ENCODE measurements at regions not wholly inside any gene's neighbourhood (a gene's known extent, or its start where the extent isn't known, plus 50 kb on each side); places are given as distances from the start of the nearest gene placed in this dataset.

GRCh38 chrX:39739585-39739984, 358.2 kb downstream of the BCOR start:
- DNase-seq (no peak), ATAC-seq (ENCODE audit: low read depth) (no peak)
- Histone ChIP-seq H2AK5ac (ENCODE audit: low read depth, low read length) (no peak overlapping the region), H3K4me3 (ENCODE audit: insufficient read depth, low read depth, low read length) (no peak overlapping the region), H3K14ac (replicated peaks; ENCODE audit: low read depth, low read length) (no peak overlapping the region), H4K20me1 (ENCODE audit: insufficient read depth, low read length) (no peaks in the 10 kb centered on the region), H3K23ac (ENCODE audit: low read depth, low read length) (no peak overlapping the region), H2BK15ac (ENCODE audit: low read depth, low read length) (no peak overlapping the region), H3K9me3 (ENCODE audit: control insufficient read depth, insufficient read depth, low read length) (peaks cover 3% of the 10 kb centered on the region), H3K9me1 (ENCODE audit: insufficient read depth, low read length) (peaks cover 4% of the 10 kb centered on the region; the same call in 1 of the 2 replicates), H2BK120ac (ENCODE audit: low read depth, low read length) (no peak overlapping the region), H2AFZ (replicated peaks; ENCODE audit: low read length, poor library complexity) (no peak overlapping the region), H3K36me3 (ENCODE audit: control insufficient read depth, insufficient read depth, low read length) (no peaks in the 10 kb centered on the region), H3K27me3 (ENCODE audit: control insufficient read depth, insufficient read depth, low read length) (peaks cover 2% of the 10 kb centered on the region; the same call in 1 of the 2 replicates), H2AK9ac (replicated peaks; ENCODE audit: low read depth, low read length, poor library complexity) (no peak overlapping the region), H3K56ac (ENCODE audit: extremely low read depth, insufficient read depth, low read length) (no peak overlapping the region), H3K4me2 (ENCODE audit: low read depth, low read length) (no peak overlapping the region), H3K18ac (ENCODE audit: low read depth, low read length) (no peak overlapping the region), H3K4ac (ENCODE audit: low read depth, low read length) (no peak overlapping the region), H3K27ac (ENCODE audit: insufficient read depth, low read length) (no peak overlapping the region), H4K5ac (ENCODE audit: low read depth, low read length) (no peak overlapping the region), H4K8ac (ENCODE audit: low read depth in 2 of 2, low read length in 2 of 2) (no peak overlapping the region), H4K91ac (ENCODE audit: insufficient read depth, low read depth, low read length) (no peak overlapping the region), H3K79me1 (ENCODE audit: low read depth in 1 of 2, low read length in 2 of 2) (no peaks in the 10 kb centered on the region), H2BK20ac (ENCODE audit: low read depth, low read length) (no peak overlapping the region), H3K4me1 (ENCODE audit: control insufficient read depth, insufficient read depth, low read length) (peaks cover 3% of the 10 kb centered on the region), H3K9ac (ENCODE audit: low read depth, low read length) (no peak overlapping the region), H2BK5ac (ENCODE audit: low read depth, low read length, poor library complexity, severe bottlenecking) (no peak overlapping the region)
- dilution Hi-C loops (cut with HindIII; ENCODE audit: low sequenced_read_pairs, unreplicated experiment) (no loop called here), in situ Hi-C loops (cut with MboI; ENCODE audit: low sequenced_read_pairs) (loop anchor here (10.0 kb wide), 2 partner anchors 345 to 525 kb away; no protein-coding TSS in a partner anchor), intact Hi-C loops (cut with micrococcal nuclease) (loop anchor here (10.0 kb wide), 1 partner anchor 415 kb away; no protein-coding TSS in a partner anchor)
- WGBS, 2 experiments (ENCODE audit: extremely low coverage in 2 of 2, insufficient read length in 1 of 2), result 79% methylated on average over 2 of the region's 7 CpGs; no CpG with 5 or more reads in 1 of the 2 experiments
- ChIA-PET POLR2A (ENCODE audit: unreplicated experiment) (no interaction called here), CTCF (no interaction called here)
- no TSS peak for BruUV-seq (replicated peaks)
- TF ChIP-seq, protein P1, sequence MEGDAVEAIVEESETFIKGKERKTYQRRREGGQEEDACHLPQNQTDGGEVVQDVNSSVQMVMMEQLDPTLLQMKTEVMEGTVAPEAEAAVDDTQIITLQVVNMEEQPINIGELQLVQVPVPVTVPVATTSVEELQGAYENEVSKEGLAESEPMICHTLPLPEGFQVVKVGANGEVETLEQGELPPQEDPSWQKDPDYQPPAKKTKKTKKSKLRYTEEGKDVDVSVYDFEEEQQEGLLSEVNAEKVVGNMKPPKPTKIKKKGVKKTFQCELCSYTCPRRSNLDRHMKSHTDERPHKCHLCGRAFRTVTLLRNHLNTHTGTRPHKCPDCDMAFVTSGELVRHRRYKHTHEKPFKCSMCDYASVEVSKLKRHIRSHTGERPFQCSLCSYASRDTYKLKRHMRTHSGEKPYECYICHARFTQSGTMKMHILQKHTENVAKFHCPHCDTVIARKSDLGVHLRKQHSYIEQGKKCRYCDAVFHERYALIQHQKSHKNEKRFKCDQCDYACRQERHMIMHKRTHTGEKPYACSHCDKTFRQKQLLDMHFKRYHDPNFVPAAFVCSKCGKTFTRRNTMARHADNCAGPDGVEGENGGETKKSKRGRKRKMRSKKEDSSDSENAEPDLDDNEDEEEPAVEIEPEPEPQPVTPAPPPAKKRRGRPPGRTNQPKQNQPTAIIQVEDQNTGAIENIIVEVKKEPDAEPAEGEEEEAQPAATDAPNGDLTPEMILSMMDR (conservative IDR thresholded peaks at IDR 0.05; ENCODE audit: low read depth, low read length), result no peak
- TF ChIP-seq MXI1 (IDR thresholded peaks at IDR 0.05; ENCODE audit: borderline replicate concordance, low read depth, low read length) (no peak), RFX5 (IDR thresholded peaks at IDR 0.05; ENCODE audit: low read depth, low read length) (no peak), FOS (IDR thresholded peaks at IDR 0.05; ENCODE audit: low read depth, low read length) (no peak), SMC3 (IDR thresholded peaks at IDR 0.05; ENCODE audit: low read depth, low read length) (no peak), CEBPB (IDR thresholded peaks at IDR 0.05; ENCODE audit: low read depth, low read length) (no peak), USF2 (IDR thresholded peaks at IDR 0.05; ENCODE audit: low read depth, low read length) (no peak), NFE2L2 (IDR thresholded peaks at IDR 0.05; ENCODE audit: low read depth, low read length) (no peak), RAD21 (IDR thresholded peaks at IDR 0.05; ENCODE audit: low read length) (no peak), CHD1 (IDR thresholded peaks at IDR 0.05; ENCODE audit: low read depth, low read length) (no peak), MAZ (IDR thresholded peaks at IDR 0.05; ENCODE audit: borderline replicate concordance, low read depth, low read length) (no peak), BHLHE40 (IDR thresholded peaks at IDR 0.05; ENCODE audit: low read depth, low read length) (no peak), POLR2A (IDR thresholded peaks at IDR 0.05; ENCODE audit: low read depth, low read length) (no peak), MAFK (IDR thresholded peaks at IDR 0.05; ENCODE audit: low read depth, low read length) (no peak), RCOR1 (IDR thresholded peaks at IDR 0.05; ENCODE audit: insufficient replicate concordance, low read length) (no peak)
- TF ChIP-seq, protein P2, sequence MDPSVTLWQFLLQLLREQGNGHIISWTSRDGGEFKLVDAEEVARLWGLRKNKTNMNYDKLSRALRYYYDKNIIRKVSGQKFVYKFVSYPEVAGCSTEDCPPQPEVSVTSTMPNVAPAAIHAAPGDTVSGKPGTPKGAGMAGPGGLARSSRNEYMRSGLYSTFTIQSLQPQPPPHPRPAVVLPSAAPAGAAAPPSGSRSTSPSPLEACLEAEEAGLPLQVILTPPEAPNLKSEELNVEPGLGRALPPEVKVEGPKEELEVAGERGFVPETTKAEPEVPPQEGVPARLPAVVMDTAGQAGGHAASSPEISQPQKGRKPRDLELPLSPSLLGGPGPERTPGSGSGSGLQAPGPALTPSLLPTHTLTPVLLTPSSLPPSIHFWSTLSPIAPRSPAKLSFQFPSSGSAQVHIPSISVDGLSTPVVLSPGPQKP (IDR thresholded peaks at IDR 0.05; ENCODE audit: borderline replicate concordance, low read depth, low read length), result no peak

All from IMR-90 (cell line).